H1 (cell line): ENCODE measurements at regions not wholly inside any gene's neighbourhood (a gene's known extent, or its start where the extent isn't known, plus 50 kb on each side); places are given as distances from the start of the nearest gene placed in this dataset.

ENCODE experiments used
- CTCF ChIA-PET: fragments of 300-600 bp; sonication (Branson Sonifier 250); formaldehyde crosslinking; loops from one replicate; lab custom pipeline; 2021; ENCODE audit not compliant: partially characterized antibody; lab: Charles Lee
- POLR2A ChIA-PET: fragments of 300-600 bp; sonication (Branson Sonifier 250); formaldehyde crosslinking; loops from one replicate; lab custom pipeline; 2021; ENCODE audit warnings: inconsistent platforms; ENCODE audit not compliant: partially characterized antibody; lab: Charles Lee
- DNase-seq, 2 experiments: peaks; one replicate each; pipeline versions ENCODE4 v3.0.0 to v3.0.0-alpha.2; 2010 to 2022; ENCODE audit warnings: low spot score in 2 of 2, low read depth in 1 of 2, mixed read lengths in 1 of 2
- FAIRE-seq: peaks from 2 replicates; lab custom pipeline; 2011; peaks lifted over from hg19 to GRCh38; lab: Jason Lieb, UNC
- H2AFZ ChIP-seq: 2 replicates; pipeline ENCODE4 v1.8.1; 2012; ENCODE audit warnings: low read length, inconsistent platforms
- H2AK5ac ChIP-seq: 2 replicates; pipeline ENCODE4 v1.6.1; 2013; ENCODE audit warnings: low read depth, low read length
- H2BK120ac ChIP-seq: replicated peaks from 2 replicates; pipeline ENCODE3; 2013; ENCODE audit warnings: low read depth, low read length, inconsistent platforms
- H2BK12ac ChIP-seq: 2 replicates; pipeline ENCODE4 v1.6.1; 2013; ENCODE audit warnings: low read depth, low read length
- H2BK15ac ChIP-seq: 2 replicates; pipeline ENCODE4 v1.6.1; 2013; ENCODE audit warnings: low read length
- H2BK20ac ChIP-seq: 2 replicates; pipeline ENCODE4 v1.6.1; 2013; ENCODE audit warnings: low read length
- H2BK5ac ChIP-seq: 2 replicates; pipeline ENCODE4 v1.6.1; 2013; ENCODE audit warnings: low read depth, low read length
- H3K14ac ChIP-seq: 2 replicates; pipeline ENCODE4 v1.6.1; 2013; ENCODE audit warnings: inconsistent platforms; ENCODE audit not compliant: insufficient read length
- H3K18ac ChIP-seq: 2 replicates; pipeline ENCODE4 v1.6.1; 2013; ENCODE audit warnings: low read length; ENCODE audit errors: extremely low read depth
- H3K23ac ChIP-seq: 2 replicates; pipeline ENCODE4 v1.6.1; 2013; ENCODE audit warnings: inconsistent platforms; ENCODE audit not compliant: insufficient read length
- H3K23me2 ChIP-seq: 2 replicates; pipeline ENCODE4 v1.6.1; 2013; ENCODE audit warnings: low read depth, low read length
- H3K27ac ChIP-seq: 2 replicates; pipeline ENCODE4 v1.6.1; 2011; ENCODE audit warnings: low read depth, low read length, inconsistent platforms
- H3K27me3 ChIP-seq, 4 experiments: replicated peaks in 1 of 4; 1 replicate in 1 of 4; 2 replicates in 3 of 4; pipeline versions ENCODE4 v1.6.1 to v1.8.1; 2011 to 2013; ENCODE audit warnings: low read length in 3 of 4, mild to moderate bottlenecking in 3 of 4, inconsistent platforms in 2 of 4, mixed read lengths in 2 of 4, moderate library complexity in 1 of 4; ENCODE audit not compliant: control insufficient read depth in 3 of 4, insufficient read depth in 3 of 4; ENCODE audit errors: extremely low read depth in 1 of 4
- H3K36me3 ChIP-seq, 4 experiments: 2 replicates each; pipeline versions ENCODE4 v1.6.1 to v1.8.1; 2011 to 2013; ENCODE audit warnings: mild to moderate bottlenecking in 4 of 4, low read length in 3 of 4, moderate library complexity in 2 of 4, control low read depth in 1 of 4, inconsistent platforms in 1 of 4; ENCODE audit not compliant: insufficient read depth in 4 of 4, control insufficient read depth in 2 of 4
- H3K4ac ChIP-seq: replicated peaks from 2 replicates; pipeline ENCODE3; 2013; ENCODE audit warnings: low read length, low read depth, mixed read lengths, inconsistent platforms; ENCODE audit not compliant: insufficient read length
- H3K4me1 ChIP-seq, 4 experiments: replicated peaks in 1 of 4; 1 replicate in 1 of 4; 2 replicates in 3 of 4; pipeline versions ENCODE4 v1.6.1 to v1.8.1; 2011 to 2013; ENCODE audit warnings: low read length in 3 of 4, inconsistent platforms in 2 of 4, mixed read lengths in 1 of 4; ENCODE audit not compliant: insufficient read depth in 4 of 4, control insufficient read depth in 3 of 4
- H3K4me2 ChIP-seq, 2 experiments: 2 replicates each; pipeline versions ENCODE4 v1.6.1 to v1.8.1; 2011 to 2013; ENCODE audit warnings: low read depth in 2 of 2, low read length in 2 of 2, control low read depth in 1 of 2, inconsistent platforms in 1 of 2, mild to moderate bottlenecking in 1 of 2; ENCODE audit not compliant: insufficient read depth in 1 of 2
- H3K4me3 ChIP-seq, 4 experiments: fragments of 200-600, 300-600 bp in 1 of 4; sonication (generic), shearing (Covaris generic), sonication (Bioruptor Twin) in 1 of 4; 2 replicates each; pipeline versions ENCODE4 v1.5.1 to v1.8.1; 2011 to 2016; ENCODE audit warnings: low read length in 4 of 4, low read depth in 3 of 4, control low read depth in 2 of 4, inconsistent platforms in 2 of 4, mild to moderate bottlenecking in 2 of 4, mixed read lengths in 1 of 4, moderate library complexity in 1 of 4; ENCODE audit not compliant: insufficient read depth in 2 of 4; ENCODE audit errors: extremely low read depth in 1 of 4
- H3K56ac ChIP-seq: replicated peaks from 2 replicates; pipeline ENCODE3; 2013; ENCODE audit warnings: low read depth, mild to moderate bottlenecking, mixed read lengths, low read length, inconsistent platforms; ENCODE audit not compliant: insufficient read length
- H3K79me1 ChIP-seq: 2 replicates; pipeline ENCODE4 v1.6.1; 2013; ENCODE audit warnings: low read depth, low read length, control low read depth
- H3K79me2 ChIP-seq, 2 experiments: 2 replicates each; pipeline versions ENCODE4 v1.6.1 to v1.8.1; 2012 to 2013; ENCODE audit warnings: low read length in 2 of 2, mild to moderate bottlenecking in 2 of 2, inconsistent platforms in 1 of 2; ENCODE audit not compliant: insufficient read depth in 2 of 2, control insufficient read depth in 1 of 2
- H3K9ac ChIP-seq, 4 experiments: replicated peaks in 1 of 4; 1 replicate in 1 of 4; 2 replicates in 3 of 4; pipeline versions ENCODE4 v1.6.1 to v1.8.1; 2011 to 2013; ENCODE audit warnings: low read depth in 3 of 4, low read length in 3 of 4, control low read depth in 2 of 4, mild to moderate bottlenecking in 2 of 4, moderate library complexity in 2 of 4, inconsistent platforms in 1 of 4; ENCODE audit errors: extremely low read depth in 1 of 4
- H3K9me3 ChIP-seq, 2 experiments: 2 replicates each; pipeline versions ENCODE4 v1.6.1 to v1.8.1; 2012 to 2013; ENCODE audit warnings: mild to moderate bottlenecking in 2 of 2, moderate library complexity in 2 of 2, control low read depth in 1 of 2, inconsistent platforms in 1 of 2, low read depth in 1 of 2, low read length in 1 of 2, mixed read lengths in 1 of 2; ENCODE audit not compliant: insufficient read depth in 2 of 2
- H4K20me1 ChIP-seq, 2 experiments: replicated peaks in 1 of 2; 2 replicates each; pipeline versions ENCODE3 to v1.8.1; 2011 to 2013; ENCODE audit warnings: inconsistent platforms in 2 of 2, low read length in 2 of 2, mild to moderate bottlenecking in 1 of 2; ENCODE audit not compliant: insufficient read depth in 2 of 2, control insufficient read depth in 1 of 2
- H4K5ac ChIP-seq: 2 replicates; pipeline ENCODE4 v1.6.1; 2013; ENCODE audit warnings: low read length, low read depth, mixed read lengths, inconsistent platforms; ENCODE audit not compliant: insufficient read length
- H4K8ac ChIP-seq: 2 replicates; pipeline ENCODE4 v1.8.0; 2013; ENCODE audit warnings: mild to moderate bottlenecking, moderate library complexity, low read length, inconsistent platforms; ENCODE audit not compliant: insufficient read depth; ENCODE audit errors: extremely low read depth
- H4K91ac ChIP-seq: replicated peaks from 2 replicates; pipeline ENCODE3; 2013; ENCODE audit warnings: low read length, mixed read lengths, inconsistent platforms; ENCODE audit not compliant: insufficient read length
- BACH1 ChIP-seq: IDR thresholded peaks from 2 replicates; pipeline ENCODE4 v1.6.1; 2012; ENCODE audit warnings: low read length, improper control_type of control experiment
- CBX8 ChIP-seq: fragments of 300-800, 300-1000 bp; sonication (generic); IDR thresholded peaks from 2 replicates; pipeline ENCODE4 v1.7.1; 2016; ENCODE audit warnings: low read depth, low read length, borderline replicate concordance
- CHD1 ChIP-seq: IDR thresholded peaks from 2 replicates; pipeline ENCODE4 v1.6.1; 2012; ENCODE audit warnings: low read depth, low read length, improper control_type of control experiment
- CREB1 ChIP-seq: IDR thresholded peaks from 2 replicates; pipeline ENCODE4 v1.6.1; 2012; ENCODE audit warnings: inconsistent platforms
- CTBP2 ChIP-seq: IDR thresholded peaks from 2 replicates; pipeline ENCODE4 v1.7.0; 2011; ENCODE audit warnings: borderline replicate concordance, mild to moderate bottlenecking, moderate library complexity, mixed read lengths, low read length; ENCODE audit not compliant: insufficient read depth, insufficient read length
- JUN ChIP-seq: IDR thresholded peaks from 2 replicates; pipeline ENCODE4 v1.6.1; 2011; ENCODE audit warnings: low read depth, mild to moderate bottlenecking, improper control_type of control experiment, low read length
- KDM1A ChIP-seq: fragments of 200-600, 300-600 bp; sonication (generic); IDR thresholded peaks from 2 replicates; pipeline ENCODE4 v1.7.1; 2016; ENCODE audit warnings: mild to moderate bottlenecking, low read length, borderline replicate concordance
- WGBS, 2 experiments: shearing (Covaris generic) in 1 of 2; methylation state at CpG; one replicate each; pipeline versions ENCODE4 v1.1.6 to v1.1.7; 2013 to 2015; ENCODE audit warnings: low lambda C conversion rate in 2 of 2, mixed read lengths in 2 of 2, inconsistent platforms in 1 of 2, low coverage in 1 of 2, missing lambda C conversion rate in 1 of 2; ENCODE audit not compliant: insufficient replicate concordance in 2 of 2, insufficient coverage in 1 of 2, insufficient read length in 1 of 2; ENCODE audit errors: extremely low coverage in 1 of 2, missing lambda C conversion rate in 1 of 2; 5-methylcytosine and 5-hydroxymethylcytosine counted together
- TF ChIP-seq, protein P1 (sequence below): IDR thresholded peaks from 2 replicates; pipeline ENCODE4 v1.6.1; 2011; ENCODE audit warnings: low read depth, mild to moderate bottlenecking, low read length; ENCODE audit not compliant: insufficient read depth
- TF ChIP-seq, protein P2 (sequence below), 3 experiments: IDR thresholded peaks; 1 replicate in 2 of 3; 2 replicates in 1 of 3; pipeline versions ENCODE4 v1.5.1 to v1.6.1; 2011; ENCODE audit warnings: low read length in 3 of 3, mild to moderate bottlenecking in 3 of 3, inconsistent platforms in 2 of 3, low read depth in 1 of 3, moderate library complexity in 1 of 3; ENCODE audit not compliant: insufficient read depth in 1 of 3; ENCODE audit errors: control extremely low read depth in 1 of 3
- TF ChIP-seq, protein P3 (sequence below): IDR thresholded peaks from 2 replicates; pipeline ENCODE4 v1.6.1; 2012; ENCODE audit warnings: inconsistent platforms

DNA sequence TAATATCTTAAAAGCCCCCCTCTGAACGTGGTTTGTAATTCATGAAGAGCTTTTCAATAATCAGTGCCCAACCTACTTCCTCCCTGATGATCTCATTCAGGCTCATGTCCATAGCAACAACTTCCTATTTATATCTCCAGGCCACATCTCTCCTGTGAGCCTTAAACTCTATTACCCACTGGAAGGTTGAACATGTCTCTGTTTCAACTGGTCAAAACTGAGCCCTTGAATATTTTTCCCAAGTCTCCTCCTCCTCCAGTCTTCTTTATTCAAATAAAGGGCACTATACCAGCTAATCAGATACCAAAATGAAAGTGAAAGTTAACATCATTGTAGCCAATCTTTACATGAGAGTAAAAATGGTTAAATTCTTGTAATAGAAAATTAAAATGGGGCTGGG lies 63.7 kb upstream of the ITGA4 start:
- H3K56ac ChIP-seq: no peak overlapping the region
- no peak overlapping the region for H3K18ac ChIP-seq
- H2BK120ac ChIP-seq: no peak overlapping the region
- H3K9ac ChIP-seq: no peak overlapping the region
- H2AFZ ChIP-seq: no peak overlapping the region; the same call in 1 of the 2 replicates
- H4K20me1 ChIP-seq: no peaks in the 10 kb centered on the region
- no peaks in the 10 kb centered on the region for H3K4me1 ChIP-seq
- H2BK20ac ChIP-seq: no peak overlapping the region
- H2BK15ac ChIP-seq: no peak overlapping the region
- POLR2A ChIA-PET: no interaction called here
- H4K8ac ChIP-seq: no peak overlapping the region
- no peak overlapping the region for H3K23ac ChIP-seq
- no peak for FAIRE-seq
- H3K79me2 ChIP-seq: no peaks in the 10 kb centered on the region
- no peak overlapping the region for H4K5ac ChIP-seq
- no peak for TF ChIP-seq BACH1
- no peak for TF ChIP-seq CREB1
- TF ChIP-seq CTBP2: no peak
- TF ChIP-seq, protein P1, sequence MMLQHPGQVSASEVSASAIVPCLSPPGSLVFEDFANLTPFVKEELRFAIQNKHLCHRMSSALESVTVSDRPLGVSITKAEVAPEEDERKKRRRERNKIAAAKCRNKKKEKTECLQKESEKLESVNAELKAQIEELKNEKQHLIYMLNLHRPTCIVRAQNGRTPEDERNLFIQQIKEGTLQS: no peak
- TF ChIP-seq CHD1: no peak
- TF ChIP-seq, protein P2, sequence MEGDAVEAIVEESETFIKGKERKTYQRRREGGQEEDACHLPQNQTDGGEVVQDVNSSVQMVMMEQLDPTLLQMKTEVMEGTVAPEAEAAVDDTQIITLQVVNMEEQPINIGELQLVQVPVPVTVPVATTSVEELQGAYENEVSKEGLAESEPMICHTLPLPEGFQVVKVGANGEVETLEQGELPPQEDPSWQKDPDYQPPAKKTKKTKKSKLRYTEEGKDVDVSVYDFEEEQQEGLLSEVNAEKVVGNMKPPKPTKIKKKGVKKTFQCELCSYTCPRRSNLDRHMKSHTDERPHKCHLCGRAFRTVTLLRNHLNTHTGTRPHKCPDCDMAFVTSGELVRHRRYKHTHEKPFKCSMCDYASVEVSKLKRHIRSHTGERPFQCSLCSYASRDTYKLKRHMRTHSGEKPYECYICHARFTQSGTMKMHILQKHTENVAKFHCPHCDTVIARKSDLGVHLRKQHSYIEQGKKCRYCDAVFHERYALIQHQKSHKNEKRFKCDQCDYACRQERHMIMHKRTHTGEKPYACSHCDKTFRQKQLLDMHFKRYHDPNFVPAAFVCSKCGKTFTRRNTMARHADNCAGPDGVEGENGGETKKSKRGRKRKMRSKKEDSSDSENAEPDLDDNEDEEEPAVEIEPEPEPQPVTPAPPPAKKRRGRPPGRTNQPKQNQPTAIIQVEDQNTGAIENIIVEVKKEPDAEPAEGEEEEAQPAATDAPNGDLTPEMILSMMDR (IDR thresholded peaks at IDR 0.05; ENCODE audit: control extremely low read depth in 1 of 3, insufficient read depth in 1 of 3, low read depth in 1 of 3, low read length in 3 of 3): no peak
- no peak for TF ChIP-seq KDM1A
- no peak for TF ChIP-seq CBX8
- no peak for TF ChIP-seq JUN
- TF ChIP-seq, protein P3, sequence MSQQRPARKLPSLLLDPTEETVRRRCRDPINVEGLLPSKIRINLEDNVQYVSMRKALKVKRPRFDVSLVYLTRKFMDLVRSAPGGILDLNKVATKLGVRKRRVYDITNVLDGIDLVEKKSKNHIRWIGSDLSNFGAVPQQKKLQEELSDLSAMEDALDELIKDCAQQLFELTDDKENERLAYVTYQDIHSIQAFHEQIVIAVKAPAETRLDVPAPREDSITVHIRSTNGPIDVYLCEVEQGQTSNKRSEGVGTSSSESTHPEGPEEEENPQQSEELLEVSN: no peak
- TF ChIP-seq, all 59 proteins: peak for 0
- H3K14ac ChIP-seq: no peak overlapping the region
- H3K4ac ChIP-seq: no peak overlapping the region
- no peaks in the 10 kb centered on the region for H3K79me1 ChIP-seq
- no peak overlapping the region for H3K27ac ChIP-seq
- H3K9me3 ChIP-seq: no peaks in the 10 kb centered on the region
- no peaks in the 10 kb centered on the region for H3K27me3 ChIP-seq
- H2AK5ac ChIP-seq: no peak overlapping the region
- no peak overlapping the region for H3K4me2 ChIP-seq
- no peak for DNase-seq
- no peaks in the 10 kb centered on the region for H3K23me2 ChIP-seq
- H2BK5ac ChIP-seq: no peak overlapping the region
- no peaks in the 10 kb centered on the region for H3K36me3 ChIP-seq
- H3K4me3 ChIP-seq: no peak overlapping the region
- no peak overlapping the region for H2BK12ac ChIP-seq
- no peak overlapping the region for H4K91ac ChIP-seq
- WGBS, 2 experiments: 62% methylated on average over 1 of the region's 1 CpG; no CpG with 5 or more reads in 1 of the 2 experiments
- CTCF ChIA-PET: no interaction called here
